GM12865 (cell line): ENCODE measurements at regions not wholly inside any gene's neighbourhood (a gene's known extent, or its start where the extent isn't known, plus 50 kb on each side); places are given as distances from the start of the nearest gene placed in this dataset.

ENCODE experiments used
- DNase-seq: peaks from one replicate; pipeline ENCODE4 v3.0.0; 2010; ENCODE audit warnings: low read depth
- H3K4me3 ChIP-seq: 2 replicates; pipeline ENCODE4 v1.5.1; 2011; ENCODE audit warnings: mild to moderate bottlenecking, low read depth, low read length, control low read depth
- CTCF ChIP-seq: IDR thresholded peaks from 2 replicates; pipeline ENCODE4 v1.5.1; 2011; ENCODE audit warnings: low read length, control low read depth, low read depth, inconsistent platforms; ENCODE audit not compliant: insufficient read depth; ENCODE audit errors: missing control alignments

GRCh38 chr15:93646193-93646592 is 557.2 kb upstream of the RGMA start:
- no peak for TF ChIP-seq CTCF
- no peak for DNase-seq
- H3K4me3 ChIP-seq: no peak overlapping the region

DNA sequence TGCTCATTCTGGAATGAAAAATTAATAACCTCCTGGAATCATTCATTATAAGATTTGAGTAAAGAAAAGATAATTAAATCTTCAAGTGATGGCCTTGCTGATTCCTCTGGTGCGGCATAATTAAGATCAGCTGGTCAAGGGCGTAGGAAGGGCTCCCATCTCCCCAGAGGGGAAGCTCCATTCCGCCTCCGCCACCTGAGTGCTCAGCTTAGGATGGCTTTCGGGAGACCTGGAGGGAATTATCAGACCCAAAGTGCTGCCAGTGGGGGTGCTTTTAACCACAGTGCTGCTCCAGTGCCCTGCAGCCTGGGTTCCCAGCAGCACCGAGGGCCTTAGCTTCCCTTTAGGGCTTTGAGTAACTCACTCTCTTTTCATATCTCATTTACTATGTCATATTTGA is 556.6 kb upstream of the RGMA start:
- TF ChIP-seq CTCF: no peak
- H3K4me3 ChIP-seq: no peak overlapping the region
- no peak for DNase-seq

GRCh38 chr15:93644595-93644994 is 555.6 kb upstream of the RGMA start:
- no peak for TF ChIP-seq CTCF
- no peak for DNase-seq
- H3K4me3 ChIP-seq: no peak overlapping the region

GRCh38 chr15:93640411-93640962 is 551.5 kb upstream of the RGMA start:
- TF ChIP-seq CTCF: no peak

GRCh38 chr15:93631958-93632618 is 543.1 kb upstream of the RGMA start:
- no peak for DNase-seq
- H3K4me3 ChIP-seq: no peak overlapping the region
- no peak for TF ChIP-seq CTCF

More at GRCh38 chr15:93640411-93640962, 551.5 kb upstream of the RGMA start:
- DNase-seq: no peak
- H3K4me3 ChIP-seq: no peak overlapping the region

- no peak for TF ChIP-seq CTCF
- no peak overlapping the region for H3K4me3 ChIP-seq
- no peak for DNase-seq
Observed at GRCh38 chr15:93619597-93619996, 530.6 kb upstream of the RGMA start.

DNA sequence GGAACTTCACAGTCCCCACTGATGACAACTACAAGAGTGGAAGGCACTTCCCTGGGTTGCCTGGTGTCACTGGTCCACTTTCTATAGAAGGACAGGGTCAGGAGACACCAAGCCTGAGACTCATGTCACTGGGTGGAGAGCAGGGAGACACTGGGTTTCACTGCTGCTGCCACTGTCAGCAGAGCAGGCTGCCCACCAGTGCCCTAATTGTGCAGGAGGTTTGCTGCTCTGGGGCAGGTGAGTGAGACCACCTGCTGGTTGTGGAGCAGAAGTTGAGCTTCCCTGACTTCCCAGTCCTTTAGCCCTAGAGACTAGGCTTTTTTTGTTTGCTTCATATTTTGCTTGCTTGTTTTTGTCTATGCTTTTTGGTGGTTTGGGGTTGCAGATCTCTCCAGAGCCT is 528.4 kb upstream of the RGMA start:
- DNase-seq: no peak
- TF ChIP-seq CTCF: no peak
- no peak overlapping the region for H3K4me3 ChIP-seq
